ENCODE measurements at regions not wholly inside any gene's neighbourhood (a gene's known extent, or its start where the extent isn't known, plus 50 kb on each side); places are given as distances from the start of the nearest gene placed in this dataset.
A peak's percentile ranks its signal among the peaks of the same experiment; 100 is the strongest.
"Not testable (repeated sequence)": the region's sequence is repeated elsewhere in the genome, so short reads cannot be mapped to it uniquely, and the experiment has no call there.

DNA sequence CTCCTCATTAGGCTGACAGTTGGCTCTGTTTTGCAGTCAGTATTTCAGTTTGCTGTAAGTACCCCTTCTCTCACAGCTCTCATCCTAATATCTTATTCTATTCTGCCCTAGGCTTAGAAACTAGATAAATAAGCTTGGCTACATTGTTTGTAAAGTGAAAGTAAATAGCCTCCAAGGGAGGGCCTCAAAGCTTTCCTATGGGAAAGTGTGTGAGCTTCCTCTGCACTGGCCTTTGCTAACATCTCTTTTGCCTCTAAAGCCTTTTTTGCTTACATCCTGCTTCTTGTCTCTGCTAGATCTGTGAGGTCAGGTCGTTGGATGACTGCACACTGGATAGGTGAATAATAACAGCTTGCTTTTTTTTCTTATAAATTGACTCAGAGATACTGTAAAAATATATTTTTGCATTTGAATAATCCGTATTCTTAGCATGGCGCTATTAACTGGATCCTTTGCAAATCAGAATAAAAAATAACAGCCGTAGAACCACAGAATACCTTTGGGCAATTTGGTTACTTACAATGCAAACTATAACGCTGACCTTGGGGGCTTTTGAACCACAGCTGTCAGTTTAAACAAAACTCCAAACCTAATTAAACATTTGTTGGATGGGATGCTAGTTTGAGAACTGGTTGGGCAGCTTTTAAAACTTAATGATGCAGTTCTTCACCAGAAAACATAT, 55.1 kb downstream of the TTC6 start:
- no peak for DNase-seq (ENCODE audit: low read depth in 2 of 2)

DNA sequence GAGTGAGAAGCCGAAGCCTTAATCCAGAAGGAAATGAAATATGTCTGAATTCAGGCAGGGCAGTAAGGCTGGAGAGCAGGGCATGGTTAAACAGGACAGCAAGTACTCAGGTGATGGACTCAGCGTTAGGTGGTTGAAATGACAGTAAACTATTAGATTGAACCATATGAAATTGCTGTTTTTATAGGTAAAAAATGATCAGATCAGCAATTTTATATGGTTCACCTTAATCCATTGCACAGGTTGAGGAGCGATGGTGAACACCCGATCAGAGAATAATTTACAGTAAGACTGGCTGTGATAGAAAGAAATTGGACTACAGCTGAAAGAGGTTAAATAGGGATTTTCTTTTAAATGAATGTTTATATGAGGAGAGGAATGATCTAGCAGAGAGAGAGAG, 56.6 kb downstream of the TTC6 start:
- DNase-seq (ENCODE audit: low read depth in 2 of 2), result no peak

DNA sequence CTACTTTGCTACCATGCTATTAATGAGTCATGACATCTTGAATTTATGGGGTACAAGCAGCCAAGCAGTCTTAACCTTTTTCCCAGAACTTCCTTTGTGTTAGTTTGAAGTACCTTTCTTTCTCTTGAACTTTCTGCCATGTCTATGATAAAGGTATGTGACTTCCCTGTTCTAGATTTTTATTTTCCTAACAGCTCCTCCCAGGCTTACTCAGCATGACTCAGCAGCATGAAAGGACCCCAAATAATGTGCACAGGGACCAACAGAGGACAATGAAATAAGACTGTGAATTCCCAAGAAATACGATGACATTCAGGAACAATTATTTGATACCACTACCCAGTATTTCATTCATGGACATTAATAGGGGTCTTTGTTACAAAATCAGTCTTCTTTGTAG, 60.0 kb downstream of the TTC6 start:
- no peak for DNase-seq (ENCODE audit: low read depth in 2 of 2)

DNA sequence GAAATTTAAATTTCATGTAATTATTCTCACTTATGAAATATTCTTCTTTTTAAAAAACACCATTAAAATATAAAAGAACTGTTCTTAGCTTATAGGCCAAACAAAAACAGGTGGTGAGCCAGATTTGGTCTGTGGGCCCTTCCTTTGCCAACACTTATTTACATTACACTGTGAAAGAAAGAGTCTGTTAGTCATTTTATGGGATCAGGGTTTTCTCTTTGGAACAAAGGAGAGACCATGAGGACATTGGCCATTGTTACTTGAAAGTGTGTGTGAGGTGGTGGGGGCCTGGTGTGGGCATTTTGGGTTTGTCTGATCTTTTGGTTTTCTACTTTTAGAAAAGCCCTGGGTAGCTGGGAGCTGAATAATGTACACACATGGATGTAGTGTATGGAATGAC, 62.7 kb downstream of the TTC6 start:
- DNase-seq (ENCODE audit: low read depth in 2 of 2), result no peak

DNA sequence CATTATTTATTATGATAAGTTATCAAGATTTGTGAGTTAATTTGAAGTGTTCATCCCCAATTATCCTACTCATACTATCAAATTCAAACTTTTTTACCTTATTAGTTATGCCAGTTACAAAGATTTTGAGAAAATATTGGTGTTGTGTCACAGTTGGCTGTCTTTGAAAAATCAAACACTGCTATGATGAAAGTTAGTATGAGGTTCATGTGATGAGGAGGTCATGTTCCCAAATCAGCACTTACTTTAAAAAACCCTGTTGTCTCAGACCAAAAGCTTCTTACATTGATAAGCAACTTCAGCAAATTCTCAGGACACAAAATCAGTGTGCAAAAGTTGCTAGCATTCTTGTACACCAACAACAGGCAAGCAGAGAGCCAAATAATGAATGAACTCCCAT, 68.1 kb downstream of the TTC6 start:
- no peak for DNase-seq (ENCODE audit: low read depth in 2 of 2)

DNA sequence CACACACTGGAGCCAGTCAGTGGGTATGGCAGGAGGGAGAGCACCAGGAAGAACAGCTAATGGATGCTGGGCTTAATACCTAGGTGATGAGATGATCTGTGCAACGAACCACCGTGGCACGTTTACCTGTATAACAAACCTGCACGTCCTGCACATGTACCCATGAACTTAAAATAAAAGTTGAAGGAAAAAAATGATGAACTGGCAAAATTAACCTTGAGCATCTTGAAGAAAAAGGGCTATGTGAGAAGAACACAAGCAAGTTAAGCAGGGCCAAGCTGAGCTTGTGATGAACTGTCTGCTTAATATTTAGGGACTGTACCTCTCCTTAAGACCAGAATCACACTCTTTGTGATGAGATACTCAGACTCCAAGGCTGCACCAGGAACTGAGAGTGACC, 70.0 kb downstream of the TTC6 start:
- no peak for DNase-seq (ENCODE audit: low read depth in 2 of 2)

DNA sequence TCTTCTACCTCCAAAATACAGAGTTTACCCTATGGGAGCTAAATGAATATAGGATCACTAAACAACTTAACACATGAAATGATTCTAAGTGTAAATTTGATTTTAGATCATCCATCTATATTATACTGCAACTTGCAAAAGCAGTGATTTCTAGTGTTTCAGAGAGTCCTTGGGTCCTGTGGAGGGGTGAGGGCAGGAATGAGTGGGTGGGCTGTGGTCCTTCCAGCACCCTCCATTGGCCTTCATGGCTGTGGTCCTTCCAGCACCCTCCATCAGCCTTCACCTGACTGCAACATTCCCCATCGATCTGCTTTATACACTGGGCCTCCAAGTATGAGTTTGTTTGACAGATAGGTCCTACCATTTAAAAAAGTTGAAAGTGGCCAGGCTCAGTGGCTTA, 70.5 kb downstream of the TTC6 start:
- DNase-seq (ENCODE audit: low read depth in 2 of 2), result no peak

DNA sequence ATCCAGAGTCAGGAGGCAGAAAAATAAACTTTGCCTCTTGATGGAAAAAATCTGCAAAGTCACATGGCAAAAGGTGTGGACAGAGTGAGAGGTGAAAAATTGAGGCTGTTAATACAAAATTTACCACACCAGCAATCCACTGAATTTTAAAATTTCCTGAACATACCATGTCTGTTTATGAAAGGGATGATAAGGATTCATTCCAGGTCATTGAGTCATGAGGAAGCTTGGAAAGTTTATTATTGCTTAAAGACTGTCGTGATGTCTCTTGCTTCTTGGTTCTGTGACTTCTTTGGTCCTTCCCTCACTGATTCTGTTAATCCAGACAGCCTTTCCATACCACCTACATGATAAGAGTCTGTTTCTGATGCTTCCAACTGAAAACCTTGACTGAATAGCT, 73.2 kb downstream of the TTC6 start:
- DNase-seq (ENCODE audit: low read depth in 2 of 2), result peak; percentile 4 to 7

DNA sequence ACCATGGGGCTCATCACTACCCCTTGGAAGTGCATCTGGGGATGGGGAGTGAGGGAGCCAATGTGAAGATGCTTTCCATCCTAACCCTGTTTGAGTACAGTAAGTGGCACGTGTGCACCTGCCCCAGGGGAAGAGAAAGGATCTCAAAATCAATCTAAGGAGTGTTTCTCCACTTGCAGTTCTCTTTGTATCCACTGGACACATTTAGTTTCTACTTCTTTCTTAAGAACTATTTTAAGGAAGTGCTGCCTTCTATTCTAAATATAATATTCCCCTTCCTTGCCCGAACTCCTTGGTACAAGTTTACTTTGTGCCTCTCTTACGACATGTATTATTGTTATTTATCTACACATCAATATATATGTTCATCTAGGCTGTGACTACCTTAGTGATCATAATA, 73.8 kb downstream of the TTC6 start:
- no peak for DNase-seq (ENCODE audit: low read depth in 2 of 2)

DNA sequence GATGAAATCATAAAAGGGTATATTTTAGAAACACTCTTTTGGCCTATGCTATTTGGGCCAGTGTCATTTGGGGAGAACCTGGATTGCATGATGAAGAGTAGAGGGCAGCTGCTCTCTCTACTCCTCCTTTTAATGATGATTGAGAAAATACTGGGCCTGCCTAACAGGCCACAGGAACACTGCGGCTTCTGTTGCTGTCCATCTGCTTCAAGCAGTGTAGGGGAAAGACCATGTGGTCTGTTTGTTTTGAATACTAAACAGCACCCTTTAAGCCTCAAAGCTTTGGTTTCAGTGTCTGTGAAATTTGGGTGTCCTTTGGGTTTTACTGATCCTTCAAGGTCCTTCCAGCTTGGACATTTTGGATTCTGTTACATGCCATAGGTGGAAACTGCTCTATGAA, 78.0 kb downstream of the TTC6 start:
- no peak for DNase-seq (ENCODE audit: low read depth in 2 of 2)

DNA sequence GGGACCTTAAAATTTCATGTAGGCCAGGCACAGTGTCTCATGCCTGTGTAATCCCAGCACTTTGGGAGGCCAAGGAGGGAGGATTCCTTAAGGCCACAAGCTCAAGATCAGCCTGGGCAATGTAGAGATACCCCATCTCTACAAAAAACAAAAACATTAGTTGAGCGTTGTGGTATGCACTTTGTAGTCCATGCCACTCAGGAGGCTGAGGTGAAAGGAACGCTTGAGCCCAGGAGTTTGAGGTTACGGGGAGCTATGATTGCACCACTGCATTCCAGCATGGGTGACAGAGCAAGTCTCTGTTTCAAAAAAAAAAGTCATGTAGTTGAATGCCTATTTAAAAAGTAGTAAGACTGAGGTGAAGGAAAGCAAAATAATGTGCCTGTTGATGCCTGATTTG, 83.5 kb downstream of the TTC6 start:
- no peak for DNase-seq (ENCODE audit: low read depth in 2 of 2)

DNA sequence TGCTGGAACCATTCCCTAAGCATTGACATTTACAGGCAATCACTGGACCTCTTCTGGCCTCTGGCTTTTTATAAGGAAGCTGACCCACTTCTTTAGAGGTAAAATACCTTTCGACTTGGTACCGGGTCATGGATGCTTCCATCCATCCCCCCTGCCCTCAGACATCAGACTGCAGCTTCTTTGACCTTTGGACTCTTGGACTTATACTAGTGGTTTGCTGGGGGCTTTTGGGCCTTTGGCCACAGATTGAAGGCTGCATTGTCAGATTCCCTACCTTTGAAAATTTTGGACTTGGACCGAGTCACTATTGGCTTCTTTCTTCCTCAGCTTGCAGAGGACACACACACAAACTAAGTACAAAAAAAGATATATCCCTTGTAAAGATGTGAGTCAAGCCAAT, 86.1 kb downstream of the TTC6 start:
- DNase-seq (ENCODE audit: low read depth in 2 of 2), result no peak

DNA sequence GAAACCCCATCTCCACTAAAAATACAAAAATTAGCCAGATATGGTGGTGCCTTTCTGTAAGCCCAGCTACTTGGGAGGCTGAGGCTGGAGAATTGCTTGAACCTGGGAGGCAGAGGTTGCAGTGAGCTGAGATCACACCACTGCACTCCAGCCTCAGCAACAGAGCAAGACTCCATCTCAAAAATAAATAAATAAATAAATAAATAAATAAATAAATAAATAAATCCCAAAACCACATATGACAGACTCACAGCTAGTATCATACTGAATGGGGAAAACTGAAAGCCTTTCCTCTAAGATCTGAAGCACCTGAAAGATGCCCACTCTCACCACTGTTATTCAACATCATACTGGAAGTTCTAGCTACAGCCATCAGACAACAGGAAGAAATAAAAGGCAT, 97.3 kb downstream of the TTC6 start:
- DNase-seq (ENCODE audit: low read depth in 2 of 2), result not testable (repeated sequence)

DNA sequence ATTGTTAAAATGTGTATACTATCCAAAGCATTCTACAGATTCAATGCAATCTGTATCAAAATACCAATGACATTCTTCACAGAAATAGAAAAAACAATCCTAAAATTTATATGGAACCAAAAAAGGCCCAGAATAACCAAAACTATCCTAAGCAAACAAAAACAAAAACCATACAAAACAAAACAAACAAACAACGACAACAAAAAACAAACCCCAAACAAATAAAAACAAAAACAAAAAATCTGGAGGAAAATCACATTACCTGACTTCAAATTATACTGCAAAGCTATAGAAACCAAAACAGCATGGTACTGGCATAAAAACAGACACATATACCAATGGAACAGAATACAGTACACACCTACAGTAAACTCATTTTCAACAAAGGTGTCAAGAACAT, 98.0 kb downstream of the TTC6 start:
- not testable (repeated sequence) for DNase-seq (ENCODE audit: low read depth in 2 of 2)

DNA sequence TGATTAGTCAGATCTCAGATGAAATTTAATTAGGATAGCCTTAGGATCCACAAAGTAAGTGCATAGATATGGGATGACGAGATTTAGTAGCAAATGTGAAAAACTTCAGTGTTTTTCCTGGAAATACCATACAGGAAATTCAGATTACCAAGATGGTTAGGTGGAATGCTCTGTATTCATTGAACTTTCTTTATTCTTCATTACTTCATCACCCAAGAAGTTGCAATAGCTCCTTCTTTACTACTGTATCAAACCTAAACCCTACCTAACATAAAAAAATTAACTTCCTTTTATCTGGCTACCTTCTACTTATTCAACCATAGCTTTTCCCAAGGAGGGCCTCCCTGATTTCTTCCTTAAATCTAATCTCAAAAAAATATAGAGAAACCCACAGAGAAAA, 100.4 kb downstream of the TTC6 start:
- peak in 1 of 2 experiments; percentile 7 for DNase-seq (ENCODE audit: low read depth in 2 of 2)

DNA sequence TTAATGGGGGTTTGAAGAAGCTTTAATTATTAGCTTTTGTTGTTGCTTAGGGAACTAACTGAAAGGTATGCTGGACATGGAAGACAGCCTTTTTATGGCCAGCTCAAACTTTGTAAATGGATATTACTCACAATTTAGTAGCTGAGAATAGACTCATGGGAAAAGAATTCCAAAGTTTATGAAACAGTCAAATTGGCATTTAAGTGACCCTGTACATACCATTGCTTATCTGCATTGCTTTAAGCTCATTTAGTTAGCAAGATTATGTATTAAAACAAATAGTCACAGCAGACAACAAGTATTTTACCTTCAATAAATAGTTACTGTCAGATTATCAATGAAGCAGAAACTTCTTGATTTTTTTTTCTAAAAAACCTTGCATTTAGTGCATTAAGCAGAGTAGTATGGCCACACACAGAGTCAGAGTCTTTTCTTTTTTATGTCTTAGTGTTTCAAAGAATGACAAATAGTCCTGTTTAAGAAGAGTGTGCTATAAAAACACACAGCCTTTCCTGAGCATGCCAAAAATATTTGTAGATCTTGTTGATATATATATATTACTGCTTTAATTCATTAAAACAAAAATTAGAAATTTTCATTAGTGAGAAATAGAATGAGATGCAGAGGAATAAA, 102.2 kb downstream of the TTC6 start:
- peak; percentile 43 to 53 for DNase-seq (ENCODE audit: low read depth in 2 of 2)

DNA sequence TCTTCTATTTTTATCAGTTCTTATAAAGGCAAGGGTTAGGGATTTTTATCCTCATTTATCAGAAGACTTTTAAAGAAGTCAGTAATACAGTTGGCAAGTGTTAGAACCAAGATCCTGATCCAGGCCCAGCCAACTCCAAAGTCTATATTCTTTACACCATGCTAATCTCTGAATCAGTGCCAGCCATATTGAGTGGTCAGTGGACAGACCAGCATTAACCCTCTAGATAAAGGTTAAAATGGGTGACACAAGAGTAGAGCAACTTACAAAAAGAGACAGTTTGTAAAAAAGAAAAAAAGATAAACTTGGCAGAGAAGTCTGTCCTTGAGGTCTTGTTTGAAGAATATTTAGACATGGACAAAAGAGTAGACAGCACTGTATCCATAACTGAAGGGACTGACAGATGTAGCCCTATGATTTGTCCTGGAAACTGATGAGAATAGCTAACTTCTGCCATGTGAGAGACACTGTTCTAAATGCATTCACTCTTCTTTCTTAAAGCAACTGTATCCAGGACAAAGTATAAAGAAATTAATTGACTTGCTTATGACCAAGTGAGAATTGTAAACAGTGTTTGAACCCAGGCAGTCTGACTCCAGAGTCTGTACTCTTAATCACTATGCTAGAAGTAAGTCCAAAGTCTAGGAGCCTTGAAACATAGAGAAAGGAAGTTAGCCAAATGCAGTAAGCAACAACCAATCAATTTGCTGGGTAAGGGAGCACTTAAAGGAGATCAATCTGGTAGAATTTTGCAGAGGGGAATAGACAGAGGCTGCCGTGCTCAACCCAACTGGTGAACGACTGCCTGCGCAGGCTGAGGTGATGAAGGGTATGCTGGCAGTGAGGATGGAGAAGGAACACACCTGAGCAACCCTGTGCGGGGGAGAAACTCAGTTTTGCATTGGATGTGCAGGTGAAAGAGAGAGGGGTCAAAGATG, 103.7 kb downstream of the TTC6 start:
- DNase-seq (ENCODE audit: low read depth in 2 of 2), result no peak

DNA sequence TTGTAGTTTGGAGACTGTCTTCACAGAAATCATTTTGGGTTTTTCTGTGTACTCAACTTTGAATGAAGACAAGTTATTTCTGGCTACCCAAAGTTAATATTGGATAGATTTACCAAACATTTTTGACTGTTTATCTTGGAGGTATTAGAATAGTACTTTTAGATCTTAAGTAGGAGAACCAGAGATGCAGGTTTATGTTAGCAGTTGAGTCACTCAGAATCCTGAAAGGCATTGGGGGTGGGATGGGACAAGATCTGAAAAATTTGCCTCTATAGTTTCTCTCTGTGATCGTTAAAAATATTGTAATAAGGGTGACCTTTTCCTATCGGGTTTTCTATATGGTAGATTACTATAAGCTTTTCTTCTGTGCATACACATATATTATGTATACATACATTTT, 112.3 kb downstream of the TTC6 start:
- DNase-seq (ENCODE audit: low read depth in 2 of 2), result no peak

DNA sequence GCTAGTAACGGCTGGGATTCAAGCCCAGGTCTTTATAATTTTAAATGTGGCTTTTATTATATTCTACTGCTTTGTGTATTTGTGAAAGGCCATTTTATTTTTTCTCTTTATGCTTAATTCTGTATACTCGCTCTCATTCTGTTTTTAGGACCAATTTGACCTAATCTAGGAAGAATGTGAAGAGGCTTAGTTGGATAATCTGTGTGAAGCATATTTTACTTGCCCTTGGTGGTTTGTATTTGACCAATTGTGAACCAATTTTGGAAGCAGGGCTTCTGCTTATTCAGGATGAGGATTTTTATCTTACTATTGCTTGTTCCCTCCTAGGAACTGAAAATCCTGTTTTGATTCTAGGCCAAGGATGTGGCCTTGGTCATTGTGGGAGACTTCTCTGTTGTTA, 113.1 kb downstream of the TTC6 start:
- DNase-seq (ENCODE audit: low read depth in 2 of 2), result no peak

DNA sequence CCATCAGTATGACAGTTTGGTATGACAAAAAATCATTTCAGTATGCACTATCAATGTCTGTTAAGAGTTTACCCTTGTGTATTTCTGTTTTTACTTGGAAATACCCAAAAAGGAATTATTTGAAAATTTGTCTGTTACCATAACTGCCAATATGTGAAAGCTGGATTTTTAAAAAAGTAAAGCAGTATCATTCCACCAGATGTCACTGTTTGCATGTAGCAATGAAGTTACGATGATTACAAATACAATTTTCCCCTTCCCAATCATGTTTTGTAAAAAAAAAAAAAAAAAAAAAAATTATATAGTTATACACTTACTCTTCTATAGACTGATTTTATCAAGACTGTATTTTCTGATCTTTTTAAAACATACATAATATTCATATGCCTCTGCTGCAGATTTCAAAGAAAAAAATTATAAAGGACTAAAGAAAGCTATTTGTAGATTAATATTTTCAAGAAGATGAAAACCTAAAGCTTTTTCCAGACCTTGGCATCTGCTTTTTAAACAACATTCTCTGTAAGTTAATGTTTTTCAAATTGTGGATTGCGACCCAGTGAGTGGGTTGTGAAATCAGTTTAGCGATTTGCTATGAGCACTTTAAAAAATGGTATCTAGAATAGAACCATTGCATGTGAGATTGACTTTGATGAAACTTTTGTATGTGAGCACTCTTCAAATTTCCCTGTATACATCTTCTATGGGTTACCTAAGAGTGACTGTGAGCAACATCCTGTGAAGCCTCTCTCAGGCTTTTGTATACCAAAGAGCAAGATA, 114.2 kb downstream of the TTC6 start:
- DNase-seq (ENCODE audit: low read depth in 2 of 2), result no peak

DNA sequence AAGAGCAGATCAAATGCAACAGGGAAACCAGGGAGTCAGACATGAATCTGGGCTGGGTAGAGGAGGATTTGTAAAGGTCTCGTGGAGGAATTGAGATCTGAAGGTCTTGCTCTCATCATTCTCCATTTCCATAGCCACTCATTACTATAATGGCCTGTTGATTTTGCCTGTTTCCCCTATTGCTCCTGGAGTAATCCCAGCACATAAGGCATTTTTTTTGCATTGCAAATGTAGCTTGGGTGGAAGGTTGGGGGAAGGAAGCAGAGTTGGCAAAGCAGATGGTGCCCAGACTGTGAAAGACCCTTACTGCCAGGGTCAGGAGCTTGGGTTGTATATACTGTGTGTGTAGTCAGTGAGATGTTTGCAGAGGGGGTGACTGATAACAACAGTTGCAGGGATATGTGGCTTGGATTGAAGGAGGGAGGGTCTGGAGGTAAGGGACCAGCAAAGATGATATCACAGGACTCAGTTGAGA, 116.0 kb downstream of the TTC6 start:
- DNase-seq (ENCODE audit: low read depth in 2 of 2), result no peak

Measured in fibroblast of skin of left quadriceps (primary cell).